Medulla oblongata (tissue), 1 donor: ENCODE measurements at regions not wholly inside any gene's neighbourhood (a gene's known extent, or its start where the extent isn't known, plus 50 kb on each side); places are given as distances from the start of the nearest gene placed in this dataset.
A peak's percentile ranks its signal among the peaks of the same experiment; 100 is the strongest.

Source experiments
- DNase-seq: peaks from one replicate; pipeline ENCODE4 v3.0.0-alpha.2; 2015; ENCODE audit errors: extremely low spot score

GRCh38 chrX:147693511-147693910, 218.2 kb upstream of the FMR1 start:
- no peak for DNase-seq

GRCh38 chrX:147699061-147699460, 212.7 kb upstream of the FMR1 start:
- DNase-seq, result no peak

GRCh38 chrX:147710301-147710700, 201.4 kb upstream of the FMR1 start:
- DNase-seq, result no peak

- DNase-seq, result no peak
Observed at GRCh38 chrX:147733369-147733768, 178.3 kb upstream of the FMR1 start.

GRCh38 chrX:147735364-147735763, 176.4 kb upstream of the FMR1 start:
- no peak for DNase-seq

GRCh38 chrX:147736045-147736444, 175.7 kb upstream of the FMR1 start:
- no peak for DNase-seq

- DNase-seq, result no peak
Observed at GRCh38 chrX:147737690-147738089, 174.0 kb upstream of the FMR1 start.

GRCh38 chrX:147738265-147738664, 173.5 kb upstream of the FMR1 start:
- DNase-seq, result no peak

GRCh38 chrX:147739196-147739595, 172.5 kb upstream of the FMR1 start:
- DNase-seq, result no peak

GRCh38 chrX:147741776-147742175, 169.9 kb upstream of the FMR1 start:
- no peak for DNase-seq

GRCh38 chrX:147749308-147749707, 162.4 kb upstream of the FMR1 start:
- no peak for DNase-seq

GRCh38 chrX:147757750-147758149, 154.0 kb upstream of the FMR1 start:
- no peak for DNase-seq

GRCh38 chrX:147763131-147763530, 148.6 kb upstream of the FMR1 start:
- DNase-seq, result no peak

GRCh38 chrX:147764868-147765267, 146.9 kb upstream of the FMR1 start:
- no peak for DNase-seq

GRCh38 chrX:147770858-147771257, 140.9 kb upstream of the FMR1 start:
- DNase-seq, result no peak

- no peak for DNase-seq
Observed at GRCh38 chrX:147776988-147777387, 134.7 kb upstream of the FMR1 start.

GRCh38 chrX:147779173-147779572, 132.5 kb upstream of the FMR1 start:
- DNase-seq, result no peak

- DNase-seq, result no peak
Observed at GRCh38 chrX:147781844-147782243, 129.9 kb upstream of the FMR1 start.

GRCh38 chrX:147788641-147789350, 122.9 kb upstream of the FMR1 start:
- no peak for DNase-seq

- DNase-seq, result no peak
Observed at GRCh38 chrX:147800663-147801062, 111.1 kb upstream of the FMR1 start.

GRCh38 chrX:147803948-147804347, 107.8 kb upstream of the FMR1 start:
- DNase-seq, result peak; percentile 27

GRCh38 chrX:147811803-147812202, 99.9 kb upstream of the FMR1 start:
- DNase-seq, result no peak

- no peak for DNase-seq
Observed at GRCh38 chrX:147827070-147827469, 84.6 kb upstream of the FMR1 start.

- no peak for DNase-seq
Observed at GRCh38 chrX:147828719-147829118, 83.0 kb upstream of the FMR1 start.
